Cerebellar cortex (tissue), 1 donor: ENCODE measurements at regions not wholly inside any gene's neighbourhood (a gene's known extent, or its start where the extent isn't known, plus 50 kb on each side); places are given as distances from the start of the nearest gene placed in this dataset.

Source experiments
- DNase-seq: peaks from one replicate; pipeline ENCODE4 v3.0.0-alpha.2; 2015; ENCODE audit warnings: low spot score

- DNase-seq = no peak
These were observed 1266.8 kb downstream of the BRD1 start for GRCh38 chr22:48560836-48561235.

- no peak for DNase-seq
These were observed 1267.3 kb downstream of the BRD1 start for GRCh38 chr22:48560389-48560751.

DNA sequence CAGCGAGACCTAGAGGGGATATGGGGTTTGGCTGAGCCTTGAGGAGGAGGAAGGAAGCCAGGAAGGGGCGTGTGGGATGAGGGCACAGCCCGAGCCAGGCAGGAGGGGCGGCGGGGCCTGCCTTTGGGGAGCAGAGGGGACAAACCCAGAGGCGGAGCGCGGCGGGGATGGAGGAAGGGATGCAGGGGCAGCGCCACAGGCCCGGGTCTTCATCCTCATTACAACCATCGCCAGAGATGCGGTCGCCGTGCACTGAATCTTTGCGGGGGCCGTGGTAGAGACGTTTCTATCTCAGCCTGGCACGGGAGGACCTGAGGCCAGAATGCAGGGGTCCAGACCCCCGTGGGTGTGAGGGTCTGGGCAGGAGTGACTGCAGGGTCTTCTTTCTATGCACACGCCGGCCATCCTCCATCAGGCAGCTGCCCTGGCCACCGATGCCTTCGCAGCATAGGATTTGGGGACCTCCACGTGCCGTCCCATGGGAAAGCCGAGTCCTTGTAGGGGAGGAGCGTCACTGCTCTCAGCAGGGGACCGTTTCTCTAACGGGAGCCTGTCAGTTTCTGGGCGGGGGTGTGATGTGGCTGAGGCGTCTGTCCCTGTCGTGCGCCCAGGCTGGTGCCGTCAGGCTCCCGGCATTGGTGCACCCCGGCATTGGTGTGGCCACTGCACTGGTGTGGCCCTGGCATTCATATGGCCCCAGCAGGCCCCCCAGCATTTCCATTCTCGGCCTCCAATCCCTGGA, 1267.9 kb downstream of the BRD1 start:
- no peak for DNase-seq

DNA sequence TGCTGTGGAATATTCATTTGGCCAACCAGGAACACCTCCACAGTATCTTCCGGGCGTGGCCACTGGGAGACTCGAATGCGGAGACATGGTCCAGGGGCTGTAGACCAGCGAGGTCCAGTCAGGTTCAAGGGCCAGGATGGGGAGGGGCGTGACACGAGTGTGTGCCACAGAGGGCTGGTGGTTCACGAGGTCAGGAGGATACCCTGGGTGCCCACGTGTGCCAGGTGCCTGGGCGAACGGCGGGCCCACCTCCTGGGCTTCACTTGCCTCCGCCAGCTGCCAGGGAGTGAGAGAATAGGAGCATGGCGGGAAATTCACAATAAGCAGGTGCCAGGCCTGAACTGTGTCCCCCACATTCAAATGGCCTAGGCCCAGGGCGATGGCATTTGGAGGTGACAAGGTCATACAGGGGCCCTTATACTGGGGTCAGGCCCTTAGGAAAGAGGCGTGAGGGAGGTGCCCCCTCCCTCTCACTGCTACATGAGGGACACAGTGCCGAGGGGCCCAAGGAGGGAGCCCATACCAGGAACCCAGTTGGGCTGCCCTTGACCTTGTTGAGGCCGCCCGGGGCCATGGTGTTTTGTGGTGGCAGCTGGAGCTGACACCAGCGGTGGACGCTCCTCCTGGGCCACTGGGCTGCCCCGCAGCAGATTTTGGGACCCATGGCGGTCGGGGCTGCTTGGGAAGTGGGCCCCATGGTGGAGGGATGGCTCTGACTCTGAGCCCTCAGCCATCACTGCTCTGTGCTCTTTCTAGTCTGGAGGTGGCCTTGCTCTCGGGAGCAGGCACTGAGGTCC, 1268.9 kb downstream of the BRD1 start:
- DNase-seq = no peak

- DNase-seq = no peak
These were observed 1269.7 kb downstream of the BRD1 start for GRCh38 chr22:48558016-48558415.

DNA sequence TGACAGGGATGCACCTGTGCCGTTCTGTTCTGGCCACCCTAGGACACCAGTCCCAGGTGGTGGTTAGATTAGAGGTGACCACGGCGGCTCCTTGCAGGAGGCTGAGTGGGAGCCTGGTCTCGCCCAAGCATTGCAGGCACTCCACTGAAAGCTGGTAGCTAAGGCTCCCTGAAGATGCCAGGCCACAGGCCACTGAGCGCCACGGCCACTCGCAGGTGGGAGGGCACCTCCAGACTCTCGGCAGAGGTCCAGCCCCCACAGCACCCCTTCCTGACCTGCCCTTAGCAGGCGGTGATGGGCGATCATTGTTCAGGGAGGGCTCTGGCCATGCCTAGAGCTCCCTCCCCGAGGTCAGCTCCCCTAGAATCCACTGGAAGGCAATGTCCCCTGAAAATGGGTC, 1270.2 kb downstream of the BRD1 start:
- no peak for DNase-seq

GRCh38 chr22:48556751-48557150, 1270.9 kb downstream of the BRD1 start:
- DNase-seq = no peak

DNA sequence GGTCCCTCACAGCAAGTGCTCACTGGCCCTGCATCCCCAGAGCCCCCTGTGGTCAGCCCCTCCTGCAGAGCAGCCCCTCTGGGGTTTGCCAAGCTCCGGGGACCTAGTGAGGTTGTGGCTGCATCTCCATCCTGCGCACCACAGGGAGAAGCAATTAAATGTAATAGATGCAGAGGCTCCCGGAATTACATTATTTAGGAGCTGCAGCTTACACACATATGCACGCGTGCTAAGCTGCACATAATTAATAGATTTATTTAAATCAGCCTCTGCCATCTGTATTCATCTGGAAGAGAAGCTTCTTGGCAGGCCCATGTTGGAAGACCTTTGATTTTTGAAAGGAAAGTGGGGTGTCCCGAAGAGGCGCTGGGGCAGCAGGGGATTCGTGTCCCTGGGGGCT, 1271.5 kb downstream of the BRD1 start:
- no peak for DNase-seq

DNA sequence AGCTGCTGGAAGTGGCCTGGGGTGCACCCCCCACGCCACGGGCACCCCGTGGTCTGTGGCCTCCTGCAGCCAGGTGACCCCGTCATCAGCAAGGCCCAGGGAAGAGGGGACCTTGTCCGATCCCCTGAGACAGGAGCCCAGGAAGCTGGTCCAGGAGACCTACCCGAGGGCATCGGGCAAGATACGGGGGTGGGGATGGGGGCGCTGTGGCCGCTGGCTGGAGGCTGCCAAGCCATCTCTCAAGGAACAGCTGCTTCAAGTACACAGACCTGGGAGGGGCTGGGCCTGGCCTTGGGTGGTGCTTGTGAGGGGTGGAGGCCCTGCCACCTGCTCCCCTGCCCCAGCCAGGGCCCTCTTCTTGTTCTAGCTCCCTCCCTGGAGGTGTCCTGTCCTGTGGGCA, 1272.1 kb downstream of the BRD1 start:
- no peak for DNase-seq

- no peak for DNase-seq
These were observed 1272.6 kb downstream of the BRD1 start for GRCh38 chr22:48554893-48555572.

DNA sequence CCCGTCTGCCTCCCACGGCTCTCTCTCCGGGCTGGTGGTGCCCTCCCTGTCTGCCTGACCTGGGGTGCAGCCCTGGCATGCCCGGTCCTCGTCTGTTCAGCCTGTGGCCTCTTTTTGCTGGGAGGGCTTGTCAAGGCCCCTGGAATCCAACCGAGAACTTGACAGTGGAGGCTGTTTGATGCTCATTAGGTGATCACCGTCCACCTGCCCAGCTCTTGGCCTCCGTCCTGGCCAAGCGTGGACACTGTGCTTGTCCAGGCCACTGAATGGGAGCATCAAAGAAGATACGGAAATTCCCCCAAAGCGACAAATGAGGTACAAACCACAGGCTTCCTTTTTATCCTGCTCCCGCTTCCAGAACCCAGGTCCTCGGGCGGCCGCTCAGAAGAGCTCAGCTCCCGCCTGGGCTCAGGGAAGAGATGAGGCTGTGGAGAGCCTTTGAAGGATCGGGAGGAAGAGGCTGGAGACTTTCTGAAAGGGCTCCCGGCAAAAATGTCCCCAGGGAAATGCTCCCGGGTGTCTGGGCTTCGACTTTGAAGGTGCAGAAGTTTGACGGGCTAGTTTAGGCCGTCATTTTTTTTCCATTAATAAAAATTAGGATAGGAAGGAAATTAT, 1273.9 kb downstream of the BRD1 start:
- peak; percentile 68 for DNase-seq

GRCh38 chr22:48553119-48553518, 1274.6 kb downstream of the BRD1 start:
- DNase-seq = no peak

- DNase-seq = no peak
These were observed 1275.9 kb downstream of the BRD1 start for GRCh38 chr22:48551716-48552268.

DNA sequence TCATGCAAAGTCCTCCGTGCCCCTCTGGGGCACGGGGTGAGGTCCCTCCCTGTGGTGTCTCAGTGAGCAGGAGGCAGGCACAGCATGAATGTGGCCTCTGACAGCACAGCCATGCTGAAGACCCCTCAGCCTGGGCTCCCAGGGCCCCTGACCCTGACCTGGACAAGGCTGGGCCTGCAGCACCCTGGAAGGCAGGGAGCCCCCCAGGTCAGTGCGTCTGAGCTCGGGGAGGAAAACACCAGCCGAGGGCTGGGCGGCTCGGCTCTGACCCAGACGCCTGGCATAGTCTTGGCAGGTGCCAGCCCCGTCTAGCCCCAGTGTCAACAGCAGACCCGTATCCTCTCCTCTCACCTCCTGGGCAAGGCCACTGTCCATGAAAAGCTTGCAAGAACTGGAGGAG, 1276.6 kb downstream of the BRD1 start:
- no peak for DNase-seq

DNA sequence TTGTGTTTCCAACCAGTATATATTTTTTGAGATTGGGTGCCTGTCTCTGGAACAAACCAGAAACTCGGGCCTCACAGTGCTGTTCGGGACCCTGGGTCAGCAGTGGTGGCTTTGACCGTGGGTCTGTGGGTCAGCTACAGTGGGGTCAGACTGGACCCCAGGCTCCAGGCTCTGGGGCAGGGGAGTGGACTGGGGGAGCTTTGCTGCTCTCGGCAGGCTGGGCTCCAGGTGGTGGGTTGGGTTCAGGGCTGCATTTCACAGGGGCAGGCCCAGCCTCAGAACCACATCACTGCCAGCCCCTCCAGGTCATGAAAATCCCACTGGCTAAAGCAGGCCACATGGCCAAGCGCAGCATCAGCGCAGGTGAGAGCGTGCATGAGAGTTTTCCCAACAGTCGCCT, 1279.3 kb downstream of the BRD1 start:
- DNase-seq = no peak

- no peak for DNase-seq
These were observed 1279.7 kb downstream of the BRD1 start for GRCh38 chr22:48547971-48548370.

DNA sequence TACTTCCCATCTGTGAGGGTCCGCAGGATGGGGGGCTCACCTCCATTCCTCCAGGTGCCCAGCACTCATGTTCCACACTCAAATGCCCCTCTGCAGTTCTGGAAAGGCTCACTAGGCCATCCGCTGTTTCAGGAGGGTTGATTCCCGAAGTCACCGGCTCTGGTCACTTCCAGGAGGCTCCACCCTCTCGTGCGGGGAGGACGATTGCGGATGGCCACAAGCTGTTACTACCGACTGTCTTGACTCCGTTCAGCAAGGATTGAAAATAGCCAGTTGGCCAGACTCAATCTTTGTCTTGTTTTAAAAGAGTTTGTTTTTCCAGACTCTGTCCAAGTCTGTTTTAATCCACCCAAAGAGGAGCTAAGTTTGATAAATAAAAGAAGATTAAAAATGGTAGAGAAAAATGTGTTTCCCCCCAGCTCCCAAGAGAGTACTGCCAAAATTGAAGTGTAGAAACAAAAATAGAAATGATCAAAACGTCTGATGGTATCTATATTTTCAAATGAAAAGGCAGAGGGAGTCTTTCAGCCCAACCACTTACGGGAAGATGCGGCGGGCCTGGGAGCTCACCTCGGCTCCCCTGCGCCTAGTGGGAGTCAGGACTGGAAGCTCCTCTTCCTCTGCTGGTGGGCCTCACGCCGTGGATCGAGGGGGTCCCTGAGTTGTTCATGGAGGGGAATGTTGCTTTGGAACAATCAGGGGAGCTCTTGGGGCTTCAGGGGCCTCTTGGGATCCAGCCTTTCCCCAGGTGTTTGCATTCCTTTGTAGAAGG, 1280.8 kb downstream of the BRD1 start:
- DNase-seq = peak; percentile 50

DNA sequence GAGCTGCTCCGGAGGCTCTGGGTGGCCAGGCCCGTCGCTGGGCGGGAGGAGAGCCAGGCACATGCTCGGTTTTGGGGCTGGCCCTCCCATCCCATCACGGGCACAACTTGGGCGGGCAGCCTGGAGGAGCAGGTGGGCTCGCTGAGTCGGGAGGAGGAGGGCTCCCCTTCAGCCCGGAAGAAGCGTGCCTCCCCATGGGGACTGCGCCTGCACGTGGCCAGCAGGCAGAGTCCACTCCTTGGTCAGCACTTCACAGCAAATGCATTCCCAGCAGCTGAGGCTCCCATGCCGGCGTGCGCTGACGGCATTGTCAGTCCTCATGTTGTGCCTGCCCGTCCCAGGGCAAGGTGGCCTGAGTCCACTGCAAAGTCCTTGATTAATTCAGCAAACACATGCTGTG, 1281.7 kb downstream of the BRD1 start:
- no peak for DNase-seq

- no peak for DNase-seq
These were observed 1286.1 kb downstream of the BRD1 start for GRCh38 chr22:48541401-48542098.

GRCh38 chr22:48539261-48539660, 1288.4 kb downstream of the BRD1 start:
- no peak for DNase-seq

DNA sequence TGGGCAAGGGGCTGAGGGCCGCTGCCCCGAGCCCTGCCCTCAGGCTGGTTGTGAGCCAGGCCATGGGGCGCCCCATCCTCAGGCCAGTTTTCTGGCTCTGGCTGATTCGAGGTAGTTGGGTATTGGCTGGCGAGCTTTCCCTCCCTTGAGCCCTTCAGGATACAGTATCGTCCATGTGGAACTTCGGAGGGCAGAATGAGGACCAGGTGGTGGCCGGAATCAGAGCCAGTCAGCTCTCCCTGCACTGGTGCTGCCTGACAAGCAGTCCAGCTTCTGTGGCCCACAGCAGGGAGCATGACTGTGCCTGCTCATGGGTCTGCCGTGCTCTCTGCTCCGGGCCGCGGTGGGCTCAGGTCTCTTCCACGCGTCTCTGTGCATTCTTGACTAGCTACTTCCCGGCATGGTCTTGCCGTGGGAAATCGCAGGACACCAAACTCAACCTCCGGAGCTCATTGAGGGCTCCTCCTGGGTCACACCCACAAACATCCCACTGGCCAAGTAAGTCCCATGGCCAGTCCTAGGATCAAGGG, 1289.3 kb downstream of the BRD1 start:
- peak; percentile 78 for DNase-seq
